ENCODE measurements at regions not wholly inside any gene's neighbourhood (a gene's known extent, or its start where the extent isn't known, plus 50 kb on each side); places are given as distances from the start of the nearest gene placed in this dataset.
"Not testable (repeated sequence)": the region's sequence is repeated elsewhere in the genome, so short reads cannot be mapped to it uniquely, and the experiment has no call there.

DNA sequence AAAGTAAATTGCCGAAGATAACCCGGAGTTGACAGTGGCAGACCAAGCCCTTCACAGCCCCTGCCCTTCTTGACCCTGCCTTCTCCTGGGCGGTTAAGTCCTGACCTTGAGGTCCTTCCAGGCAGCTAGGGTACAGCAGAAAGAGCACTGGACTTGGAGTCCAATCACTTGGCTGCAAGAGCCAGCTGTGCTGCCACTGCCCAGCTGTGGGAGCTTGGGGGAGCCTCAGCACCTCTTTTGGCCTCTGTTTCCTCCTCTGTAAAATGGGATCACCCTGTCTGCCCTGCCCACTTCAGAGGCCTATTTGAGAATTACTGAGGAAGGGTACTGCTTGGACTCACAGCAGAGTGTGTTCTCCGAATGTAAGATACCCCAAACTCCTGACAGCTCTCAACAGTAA lies 66.2 kb upstream of the SMAD6 start:
- no peak for FAIRE-seq

DNA sequence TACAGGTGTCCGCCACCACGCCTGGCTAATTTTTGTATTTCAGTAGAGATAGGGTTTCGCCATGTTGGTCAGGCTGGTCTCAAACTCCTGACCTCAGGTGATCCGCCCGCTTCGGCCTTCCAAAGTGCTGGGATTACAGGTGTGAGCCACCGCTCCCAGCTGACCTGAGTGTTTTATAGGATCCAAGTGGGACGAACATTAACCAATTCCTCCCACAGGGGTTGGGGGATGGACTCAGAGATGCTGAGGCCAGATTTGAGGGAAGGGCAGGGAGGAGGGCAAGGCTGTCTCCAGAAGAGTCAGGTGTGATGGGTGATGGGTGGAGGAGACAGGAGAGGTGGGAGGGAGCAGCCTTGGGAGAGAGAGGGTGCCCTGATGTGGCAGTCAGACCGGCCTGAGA lies 65.0 kb upstream of the SMAD6 start:
- not testable (repeated sequence) for FAIRE-seq

DNA sequence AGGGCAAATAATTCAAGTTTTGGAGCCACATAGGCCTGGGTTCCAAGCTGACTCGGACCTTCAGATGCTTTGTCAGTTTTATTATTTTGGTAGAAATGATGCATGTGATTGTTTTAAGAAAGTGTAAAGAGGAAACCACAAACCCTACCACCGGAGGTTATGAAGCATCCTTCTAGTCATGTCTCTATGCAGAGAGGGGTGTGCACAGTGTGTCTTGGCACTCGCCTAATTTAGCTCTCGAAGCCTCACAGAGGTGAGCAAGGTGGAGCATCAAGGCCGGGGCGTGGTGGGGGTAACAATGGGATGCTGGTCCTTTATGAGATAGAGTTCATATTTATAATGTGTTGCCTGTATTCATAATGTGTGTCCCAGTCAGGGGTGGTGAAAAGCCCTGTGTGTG lies 63.7 kb upstream of the SMAD6 start:
- FAIRE-seq = no peak

GRCh38 chr15:66641485-66642315 lies 60.3 kb upstream of the SMAD6 start:
- no peak for FAIRE-seq

DNA sequence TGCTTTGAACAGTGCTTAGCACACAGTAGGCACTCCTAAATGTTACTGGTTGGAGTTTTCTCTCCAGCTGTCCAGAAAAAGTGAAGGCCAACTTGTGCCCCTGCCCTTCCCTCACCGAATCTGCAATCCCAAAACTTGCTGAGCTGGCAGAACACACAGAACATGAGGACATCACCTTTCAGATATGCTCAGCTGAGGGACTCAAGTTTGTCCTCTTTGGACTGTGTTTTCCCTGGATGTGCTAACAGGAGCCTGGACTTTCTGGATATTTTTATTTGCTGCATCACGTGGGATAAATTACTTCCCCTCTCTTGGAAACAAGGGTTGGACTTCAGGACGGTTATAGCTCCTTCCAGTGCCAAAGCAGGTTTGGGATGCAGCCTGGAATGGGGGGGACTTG lies 59.5 kb upstream of the SMAD6 start:
- no peak for FAIRE-seq

- no peak for FAIRE-seq
Measured at GRCh38 chr15:66643033-66643432, 59.0 kb upstream of the SMAD6 start.

- FAIRE-seq = no peak
Measured at GRCh38 chr15:66644000-66644787, 57.8 kb upstream of the SMAD6 start.

- no peak for FAIRE-seq
Measured at GRCh38 chr15:66644869-66645268, 57.2 kb upstream of the SMAD6 start.

- FAIRE-seq = no peak
Measured at GRCh38 chr15:66646308-66646707, 55.7 kb upstream of the SMAD6 start.

GRCh38 chr15:66646799-66647198 lies 55.2 kb upstream of the SMAD6 start:
- FAIRE-seq = no peak

DNA sequence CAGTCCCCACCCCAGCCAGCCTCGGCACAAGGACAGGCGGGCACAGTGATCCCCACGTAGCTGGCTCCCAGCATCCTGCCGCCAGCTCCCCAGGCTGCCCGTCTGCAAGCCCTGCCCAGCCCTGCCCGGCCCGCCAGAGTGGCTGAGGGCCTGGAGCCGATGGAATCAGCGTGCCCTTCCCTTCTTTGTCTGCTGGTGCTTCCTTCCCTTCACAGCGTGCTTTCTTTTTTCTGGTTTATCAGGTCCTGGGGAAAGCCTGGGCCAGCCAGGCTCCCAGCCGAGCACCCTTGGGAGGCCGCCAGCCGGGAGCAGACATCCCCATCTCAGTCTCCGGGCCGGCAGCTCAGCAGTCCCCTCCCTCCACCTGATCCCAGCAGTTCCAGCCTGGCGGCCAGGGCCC lies 54.7 kb upstream of the SMAD6 start:
- no peak for FAIRE-seq

DNA sequence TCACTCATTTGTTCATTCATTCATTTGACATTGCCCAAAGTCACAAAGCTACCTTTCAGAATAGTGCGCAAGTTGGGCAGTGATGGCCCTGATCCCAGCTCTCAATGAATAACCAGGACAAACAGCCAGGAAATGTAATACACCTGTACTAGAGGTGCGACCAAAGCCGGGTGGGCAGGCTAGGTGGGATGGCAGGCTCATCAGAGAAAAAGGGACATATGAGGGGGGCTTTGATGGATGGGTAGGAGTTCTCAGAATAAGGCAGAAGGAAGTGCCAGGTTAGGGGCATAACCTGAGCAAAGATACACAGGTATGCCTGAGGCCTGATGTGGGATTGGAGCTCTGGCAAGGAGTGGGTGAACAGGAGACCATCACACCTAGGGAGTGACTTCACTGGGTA lies 53.4 kb upstream of the SMAD6 start:
- no peak for FAIRE-seq

- FAIRE-seq = no peak
Measured at GRCh38 chr15:66649235-66649984, 52.6 kb upstream of the SMAD6 start.

DNA sequence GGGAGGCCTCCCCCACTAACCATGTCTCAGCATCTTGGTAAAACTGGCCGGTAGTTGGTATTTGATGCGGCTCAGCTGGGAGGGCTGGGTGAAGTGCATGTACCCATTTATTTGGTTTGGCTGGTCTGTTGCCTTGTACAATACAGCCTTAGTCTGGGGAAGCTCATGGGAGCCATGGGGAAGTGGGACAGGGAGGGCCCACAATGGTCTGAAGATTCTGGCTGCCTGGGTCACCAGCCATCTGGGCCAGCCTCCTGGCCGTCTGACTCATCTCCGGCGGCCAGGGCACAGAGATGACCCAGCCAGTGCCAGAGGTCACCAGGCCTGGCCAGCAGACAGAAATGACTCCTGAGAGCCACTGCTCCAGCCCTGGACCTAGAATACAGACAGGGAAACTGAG lies 51.6 kb upstream of the SMAD6 start:
- no peak for FAIRE-seq

GRCh38 chr15:66651198-66651597 lies 50.8 kb upstream of the SMAD6 start:
- FAIRE-seq = no peak

GRCh38 chr15:66651913-66652642 lies 50.0 kb upstream of the SMAD6 start:
- FAIRE-seq = no peak

All from G401.6 (cell line).